ENCODE measurements at regions not wholly inside any gene's neighbourhood (a gene's known extent, or its start where the extent isn't known, plus 50 kb on each side); places are given as distances from the start of the nearest gene placed in this dataset.
"Not testable (repeated sequence)": the region's sequence is repeated elsewhere in the genome, so short reads cannot be mapped to it uniquely, and the experiment has no call there.

GRCh38 chr9:102354041-102354440 lies 615.6 kb upstream of the GRIN3A start:
- DNase-seq (ENCODE audit: low read depth, low spot score), result no peak
- H3K36me3 ChIP-seq (ENCODE audit: insufficient read depth, insufficient read length, low read length), result no peaks in the 10 kb centered on the region

GRCh38 chr9:102337471-102337870 lies 599.0 kb upstream of the GRIN3A start:
- not testable (repeated sequence) for H3K9ac ChIP-seq (ENCODE audit: insufficient read length, low read depth); H3K27me3 ChIP-seq (ENCODE audit: insufficient read depth, insufficient read length); H3K4me1 ChIP-seq (ENCODE audit: insufficient read depth, insufficient read length); H3K36me3 ChIP-seq (ENCODE audit: insufficient read depth, insufficient read length, low read length); H3K4me3 ChIP-seq (ENCODE audit: insufficient read length, low read depth); H3K9me3 ChIP-seq (ENCODE audit: insufficient read depth, low read length); DNase-seq (ENCODE audit: low read depth, low spot score)

More at GRCh38 chr9:102354041-102354440, 615.6 kb upstream of the GRIN3A start:
- TF ChIP-seq YY1 (IDR thresholded peaks at IDR 0.05; ENCODE audit: insufficient read depth, insufficient read length) (no peak), SUZ12 (IDR thresholded peaks at IDR 0.05; ENCODE audit: extremely low read depth, insufficient read depth, insufficient read length) (no peak), ZNF274 (IDR thresholded peaks at IDR 0.05; ENCODE audit: low read depth, low read length) (no peak)
- H3K4me3 ChIP-seq (ENCODE audit: insufficient read length, low read depth), result no peak overlapping the region
- H3K9me3 ChIP-seq (ENCODE audit: insufficient read depth, low read length), result peaks cover 19% of the 10 kb centered on the region
- no peak overlapping the region for H3K9ac ChIP-seq (ENCODE audit: insufficient read length, low read depth)
- no peaks in the 10 kb centered on the region for H3K4me1 ChIP-seq (ENCODE audit: insufficient read depth, insufficient read length)
- H3K27me3 ChIP-seq (ENCODE audit: insufficient read depth, insufficient read length), result no peaks in the 10 kb centered on the region

GRCh38 chr9:102309379-102309778 lies 570.9 kb upstream of the GRIN3A start:
- H3K4me3 ChIP-seq (ENCODE audit: insufficient read length, low read depth), result no peak overlapping the region
- no peak for DNase-seq (ENCODE audit: low read depth, low spot score)
- no peaks in the 10 kb centered on the region for H3K4me1 ChIP-seq (ENCODE audit: insufficient read depth, insufficient read length)
- H3K27me3 ChIP-seq (ENCODE audit: insufficient read depth, insufficient read length), result no peaks in the 10 kb centered on the region
- H3K9ac ChIP-seq (ENCODE audit: insufficient read length, low read depth), result no peak overlapping the region
- peaks cover 9% of the 10 kb centered on the region for H3K9me3 ChIP-seq (ENCODE audit: insufficient read depth, low read length)
- TF ChIP-seq ZNF274 (IDR thresholded peaks at IDR 0.05; ENCODE audit: low read depth, low read length) (no peak), YY1 (IDR thresholded peaks at IDR 0.05; ENCODE audit: insufficient read depth, insufficient read length) (no peak), SUZ12 (IDR thresholded peaks at IDR 0.05; ENCODE audit: extremely low read depth, insufficient read depth, insufficient read length) (no peak)
- no peaks in the 10 kb centered on the region for H3K36me3 ChIP-seq (ENCODE audit: insufficient read depth, insufficient read length, low read length)

DNA sequence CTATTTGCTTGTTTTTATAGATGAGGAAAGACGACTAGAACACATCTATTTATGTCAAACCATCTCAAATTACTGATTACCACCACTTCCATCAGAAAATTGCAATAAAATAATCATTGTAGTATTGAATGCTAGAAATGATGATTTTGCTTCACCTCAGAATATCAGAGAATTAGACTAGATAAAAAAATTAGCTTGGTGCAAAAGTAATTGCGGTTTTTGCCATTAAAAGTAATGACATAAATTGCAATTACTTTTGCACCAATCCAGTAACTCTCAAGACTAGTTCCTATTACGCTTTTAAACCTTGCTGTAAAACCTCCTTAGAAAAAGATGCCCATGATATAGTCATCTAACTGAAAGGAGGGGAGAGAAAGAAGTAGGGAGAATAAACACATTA lies 556.7 kb upstream of the GRIN3A start:
- H3K27me3 ChIP-seq (ENCODE audit: insufficient read depth, insufficient read length), result no peaks in the 10 kb centered on the region
- H3K36me3 ChIP-seq (ENCODE audit: insufficient read depth, insufficient read length, low read length), result no peaks in the 10 kb centered on the region
- no peak overlapping the region for H3K4me3 ChIP-seq (ENCODE audit: insufficient read length, low read depth)
- no peak for DNase-seq (ENCODE audit: low read depth, low spot score)
- no peaks in the 10 kb centered on the region for H3K4me1 ChIP-seq (ENCODE audit: insufficient read depth, insufficient read length)
- no peaks in the 10 kb centered on the region for H3K9me3 ChIP-seq (ENCODE audit: insufficient read depth, low read length)
- TF ChIP-seq YY1 (IDR thresholded peaks at IDR 0.05; ENCODE audit: insufficient read depth, insufficient read length), result no peak
- no peak for TF ChIP-seq ZNF274 (IDR thresholded peaks at IDR 0.05; ENCODE audit: low read depth, low read length)
- TF ChIP-seq SUZ12 (IDR thresholded peaks at IDR 0.05; ENCODE audit: extremely low read depth, insufficient read depth, insufficient read length), result no peak
- H3K9ac ChIP-seq (ENCODE audit: insufficient read length, low read depth), result no peak overlapping the region

GRCh38 chr9:102273952-102274351 lies 535.5 kb upstream of the GRIN3A start:
- Histone ChIP-seq H3K9ac (ENCODE audit: insufficient read length, low read depth) (no peak overlapping the region), H3K9me3 (ENCODE audit: insufficient read depth, low read length) (no peaks in the 10 kb centered on the region), H3K4me3 (ENCODE audit: insufficient read length, low read depth) (no peak overlapping the region), H3K4me1 (ENCODE audit: insufficient read depth, insufficient read length) (no peaks in the 10 kb centered on the region), H3K27me3 (ENCODE audit: insufficient read depth, insufficient read length) (no peaks in the 10 kb centered on the region), H3K36me3 (ENCODE audit: insufficient read depth, insufficient read length, low read length) (no peaks in the 10 kb centered on the region)
- no peak for TF ChIP-seq ZNF274 (IDR thresholded peaks at IDR 0.05; ENCODE audit: low read depth, low read length)
- TF ChIP-seq YY1 (IDR thresholded peaks at IDR 0.05; ENCODE audit: insufficient read depth, insufficient read length), result no peak
- no peak for TF ChIP-seq SUZ12 (IDR thresholded peaks at IDR 0.05; ENCODE audit: extremely low read depth, insufficient read depth, insufficient read length)
- no peak for DNase-seq (ENCODE audit: low read depth, low spot score)

- Histone ChIP-seq H3K36me3 (ENCODE audit: insufficient read depth, insufficient read length, low read length) (no peaks in the 10 kb centered on the region), H3K4me1 (ENCODE audit: insufficient read depth, insufficient read length) (no peaks in the 10 kb centered on the region), H3K4me3 (ENCODE audit: insufficient read length, low read depth) (no peak overlapping the region), H3K9ac (ENCODE audit: insufficient read length, low read depth) (no peak overlapping the region), H3K27me3 (ENCODE audit: insufficient read depth, insufficient read length) (no peaks in the 10 kb centered on the region), H3K9me3 (ENCODE audit: insufficient read depth, low read length) (no peaks in the 10 kb centered on the region)
- DNase-seq (ENCODE audit: low read depth, low spot score), result no peak
- TF ChIP-seq ZNF274 (IDR thresholded peaks at IDR 0.05; ENCODE audit: low read depth, low read length) (no peak), SUZ12 (IDR thresholded peaks at IDR 0.05; ENCODE audit: extremely low read depth, insufficient read depth, insufficient read length) (no peak), YY1 (IDR thresholded peaks at IDR 0.05; ENCODE audit: insufficient read depth, insufficient read length) (no peak)
Measured at GRCh38 chr9:102253099-102253498, 514.7 kb upstream of the GRIN3A start.

- DNase-seq (ENCODE audit: low read depth, low spot score), result no peak
- no peak overlapping the region for H3K9ac ChIP-seq (ENCODE audit: insufficient read length, low read depth)
- no peak overlapping the region for H3K4me3 ChIP-seq (ENCODE audit: insufficient read length, low read depth)
- no peaks in the 10 kb centered on the region for H3K36me3 ChIP-seq (ENCODE audit: insufficient read depth, insufficient read length, low read length)
- no peaks in the 10 kb centered on the region for H3K4me1 ChIP-seq (ENCODE audit: insufficient read depth, insufficient read length)
- no peaks in the 10 kb centered on the region for H3K27me3 ChIP-seq (ENCODE audit: insufficient read depth, insufficient read length)
- H3K9me3 ChIP-seq (ENCODE audit: insufficient read depth, low read length), result no peaks in the 10 kb centered on the region
- TF ChIP-seq YY1 (IDR thresholded peaks at IDR 0.05; ENCODE audit: insufficient read depth, insufficient read length), result no peak
- TF ChIP-seq ZNF274 (IDR thresholded peaks at IDR 0.05; ENCODE audit: low read depth, low read length), result no peak
- no peak for TF ChIP-seq SUZ12 (IDR thresholded peaks at IDR 0.05; ENCODE audit: extremely low read depth, insufficient read depth, insufficient read length)
Measured at GRCh38 chr9:102244916-102245315, 506.5 kb upstream of the GRIN3A start.

- no peak for TF ChIP-seq ZNF274 (IDR thresholded peaks at IDR 0.05; ENCODE audit: low read depth, low read length)
- TF ChIP-seq YY1 (IDR thresholded peaks at IDR 0.05; ENCODE audit: insufficient read depth, insufficient read length), result no peak
- TF ChIP-seq SUZ12 (IDR thresholded peaks at IDR 0.05; ENCODE audit: extremely low read depth, insufficient read depth, insufficient read length), result no peak
- Histone ChIP-seq H3K4me1 (ENCODE audit: insufficient read depth, insufficient read length) (no peaks in the 10 kb centered on the region), H3K9ac (ENCODE audit: insufficient read length, low read depth) (no peak overlapping the region), H3K36me3 (ENCODE audit: insufficient read depth, insufficient read length, low read length) (no peaks in the 10 kb centered on the region), H3K4me3 (ENCODE audit: insufficient read length, low read depth) (no peak overlapping the region), H3K27me3 (ENCODE audit: insufficient read depth, insufficient read length) (no peaks in the 10 kb centered on the region), H3K9me3 (ENCODE audit: insufficient read depth, low read length) (no peaks in the 10 kb centered on the region)
- no peak for DNase-seq (ENCODE audit: low read depth, low spot score)
Measured at GRCh38 chr9:102237520-102237919, 499.1 kb upstream of the GRIN3A start.

Data from NT2/D1 (cell line).